ENCODE measurements at regions not wholly inside any gene's neighbourhood (a gene's known extent, or its start where the extent isn't known, plus 50 kb on each side); places are given as distances from the start of the nearest gene placed in this dataset.

DNA sequence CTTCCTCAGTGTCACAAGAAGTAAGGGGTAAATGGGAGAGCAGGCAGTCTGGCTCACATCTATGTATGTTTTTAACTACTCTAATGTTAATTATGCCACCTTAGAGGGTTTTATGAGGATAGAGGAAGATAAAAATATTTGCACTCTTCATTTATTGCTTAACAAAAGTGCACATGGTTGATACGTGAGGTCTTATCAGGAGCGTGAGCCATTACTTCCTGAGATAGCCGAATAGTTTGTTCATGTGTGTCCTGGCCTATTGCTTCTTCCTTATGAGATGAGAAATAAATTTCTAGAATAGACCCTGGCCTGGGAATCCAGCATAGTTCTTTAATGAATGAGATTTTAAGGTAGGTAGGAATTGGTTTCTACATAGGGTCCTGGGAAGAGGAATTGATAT lies 471.1 kb upstream of the B3GALT2 start:
- Histone ChIP-seq H2AFZ (ENCODE audit: low read length) (no peak overlapping the region), H3K27ac (ENCODE audit: low read depth, low read length, poor library complexity, severe bottlenecking) (no peak overlapping the region), H3K9me3 (ENCODE audit: low read length) (no peaks in the 10 kb centered on the region), H3K4me2 (ENCODE audit: low read length) (no peak overlapping the region), H3K36me3 (ENCODE audit: insufficient read depth, low read length) (no peaks in the 10 kb centered on the region), H3K4me1 (ENCODE audit: insufficient read depth, low read length, poor library complexity, severe bottlenecking) (no peaks in the 10 kb centered on the region), H3K4me3 (ENCODE audit: low read depth, low read length, poor library complexity, severe bottlenecking) (no peak overlapping the region), H3K79me2 (ENCODE audit: insufficient read depth, low read depth, low read length) (no peaks in the 10 kb centered on the region), H4K20me1 (ENCODE audit: insufficient read depth, low read length) (no peaks in the 10 kb centered on the region), H3K9me2 (ENCODE audit: insufficient read depth, low read length) (no peaks in the 10 kb centered on the region)
- intact Hi-C loops (cut with micrococcal nuclease; ENCODE audit: unreplicated experiment): no loop called here
- no TSS peak for BruUV-seq (replicated peaks)
- TF ChIP-seq, protein P1, sequence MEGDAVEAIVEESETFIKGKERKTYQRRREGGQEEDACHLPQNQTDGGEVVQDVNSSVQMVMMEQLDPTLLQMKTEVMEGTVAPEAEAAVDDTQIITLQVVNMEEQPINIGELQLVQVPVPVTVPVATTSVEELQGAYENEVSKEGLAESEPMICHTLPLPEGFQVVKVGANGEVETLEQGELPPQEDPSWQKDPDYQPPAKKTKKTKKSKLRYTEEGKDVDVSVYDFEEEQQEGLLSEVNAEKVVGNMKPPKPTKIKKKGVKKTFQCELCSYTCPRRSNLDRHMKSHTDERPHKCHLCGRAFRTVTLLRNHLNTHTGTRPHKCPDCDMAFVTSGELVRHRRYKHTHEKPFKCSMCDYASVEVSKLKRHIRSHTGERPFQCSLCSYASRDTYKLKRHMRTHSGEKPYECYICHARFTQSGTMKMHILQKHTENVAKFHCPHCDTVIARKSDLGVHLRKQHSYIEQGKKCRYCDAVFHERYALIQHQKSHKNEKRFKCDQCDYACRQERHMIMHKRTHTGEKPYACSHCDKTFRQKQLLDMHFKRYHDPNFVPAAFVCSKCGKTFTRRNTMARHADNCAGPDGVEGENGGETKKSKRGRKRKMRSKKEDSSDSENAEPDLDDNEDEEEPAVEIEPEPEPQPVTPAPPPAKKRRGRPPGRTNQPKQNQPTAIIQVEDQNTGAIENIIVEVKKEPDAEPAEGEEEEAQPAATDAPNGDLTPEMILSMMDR (conservative IDR thresholded peaks at IDR 0.05; ENCODE audit: low read length): no peak
- no peak for TF ChIP-seq EZH2phosphoT487 (IDR thresholded peaks at IDR 0.05; ENCODE audit: borderline replicate concordance, low read depth, low read length)
- POLR2A ChIA-PET: interaction anchor here (0.9 to 1.3 kb wide), 2 partner anchors 36 to 178 kb away, joined by 3 to 4 read pairs; no protein-coding TSS in a partner anchor
- DNase-seq (ENCODE audit: low spot score): no peak
- CTCF ChIA-PET (ENCODE audit: unreplicated experiment): no interaction called here

DNA sequence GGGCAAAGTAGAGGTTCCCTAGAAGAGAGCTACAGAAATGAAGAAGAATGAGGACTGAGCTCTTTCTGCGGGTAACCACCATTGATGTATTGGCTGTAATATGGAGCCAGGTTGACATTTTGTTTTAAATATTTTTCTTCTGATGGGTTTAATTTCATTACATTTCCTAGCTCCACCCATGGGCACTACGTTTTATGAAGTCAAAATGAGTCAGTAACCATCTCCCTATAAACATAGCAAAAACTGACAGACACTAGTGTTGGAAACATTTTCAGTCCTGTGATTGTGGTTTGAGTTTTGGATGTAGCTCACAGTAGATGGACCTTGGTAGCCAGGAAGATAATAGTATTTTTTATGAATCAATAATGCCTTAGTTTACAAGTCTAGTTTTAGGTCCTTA lies 470.4 kb upstream of the B3GALT2 start:
- Histone ChIP-seq H3K9me2 (ENCODE audit: insufficient read depth, low read length) (no peaks in the 10 kb centered on the region), H3K79me2 (ENCODE audit: insufficient read depth, low read depth, low read length) (no peaks in the 10 kb centered on the region), H3K4me3 (ENCODE audit: low read depth, low read length, poor library complexity, severe bottlenecking) (no peak overlapping the region), H4K20me1 (ENCODE audit: insufficient read depth, low read length) (no peaks in the 10 kb centered on the region), H3K27ac (ENCODE audit: low read depth, low read length, poor library complexity, severe bottlenecking) (no peak overlapping the region), H3K36me3 (ENCODE audit: insufficient read depth, low read length) (no peaks in the 10 kb centered on the region), H3K9me3 (ENCODE audit: low read length) (no peaks in the 10 kb centered on the region), H3K4me2 (ENCODE audit: low read length) (no peak overlapping the region), H2AFZ (ENCODE audit: low read length) (no peak overlapping the region), H3K4me1 (ENCODE audit: insufficient read depth, low read length, poor library complexity, severe bottlenecking) (no peaks in the 10 kb centered on the region)
- ChIA-PET CTCF (ENCODE audit: unreplicated experiment) (no interaction called here), POLR2A (interaction anchor here (0.9 to 1.3 kb wide), 2 partner anchors 35 to 178 kb away, joined by 3 to 4 read pairs; no protein-coding TSS in a partner anchor)
- intact Hi-C loops (cut with micrococcal nuclease; ENCODE audit: unreplicated experiment): no loop called here
- no peak for DNase-seq (ENCODE audit: low spot score)
- BruUV-seq (replicated peaks): no TSS peak
- TF ChIP-seq EZH2phosphoT487 (IDR thresholded peaks at IDR 0.05; ENCODE audit: borderline replicate concordance, low read depth, low read length): no peak
- TF ChIP-seq, protein P1 (conservative IDR thresholded peaks at IDR 0.05; ENCODE audit: low read length): no peak

DNA sequence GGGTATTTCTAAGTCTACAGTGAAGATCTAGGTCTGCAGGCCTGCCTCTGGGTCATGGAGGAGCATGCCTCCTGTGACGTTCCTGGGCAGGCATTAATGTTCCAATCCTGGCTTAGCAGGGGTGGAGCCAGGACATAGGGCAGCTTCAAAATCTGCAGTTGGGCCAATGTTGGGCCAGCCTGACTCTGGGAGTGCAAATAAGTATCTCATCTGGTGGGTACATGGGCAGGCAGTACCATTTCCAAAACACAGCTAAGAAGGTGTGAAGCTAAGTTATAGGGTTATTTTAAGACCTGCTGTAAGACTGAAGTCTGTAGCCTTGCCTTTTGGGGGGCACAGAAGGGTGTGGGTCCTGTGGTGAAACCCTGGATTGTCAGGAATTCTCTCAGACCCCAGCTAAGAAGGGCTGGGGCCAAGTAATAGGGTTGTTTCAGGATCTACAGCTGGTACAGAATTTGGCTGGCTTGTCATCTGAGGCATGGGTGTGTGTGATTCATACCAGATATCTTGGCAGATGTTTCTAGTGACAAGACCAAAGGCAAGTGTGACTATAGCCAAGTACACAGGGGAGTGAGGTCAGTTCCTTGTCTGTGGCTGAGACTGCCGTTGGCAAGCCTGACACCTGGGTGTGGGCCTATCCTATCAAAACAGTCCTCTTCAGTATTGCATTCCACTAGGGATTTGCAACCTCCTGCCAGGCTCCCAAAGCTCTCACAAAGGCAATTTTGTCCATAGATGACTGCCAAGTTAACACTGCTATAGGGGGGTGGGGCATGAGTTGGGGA lies 468.7 kb upstream of the B3GALT2 start:
- H3K9me2 ChIP-seq (ENCODE audit: insufficient read depth, low read length): no peaks in the 10 kb centered on the region
- CTCF ChIA-PET (ENCODE audit: unreplicated experiment): no interaction called here

More for the DNA sequence above, 468.7 kb upstream of the B3GALT2 start:
- Histone ChIP-seq H2AFZ (ENCODE audit: low read length) (no peak overlapping the region), H3K79me2 (ENCODE audit: insufficient read depth, low read depth, low read length) (no peaks in the 10 kb centered on the region), H4K20me1 (ENCODE audit: insufficient read depth, low read length) (no peaks in the 10 kb centered on the region), H3K36me3 (ENCODE audit: insufficient read depth, low read length) (no peaks in the 10 kb centered on the region), H3K9me3 (ENCODE audit: low read length) (no peaks in the 10 kb centered on the region), H3K4me2 (ENCODE audit: low read length) (no peak overlapping the region), H3K4me1 (ENCODE audit: insufficient read depth, low read length, poor library complexity, severe bottlenecking) (no peaks in the 10 kb centered on the region), H3K4me3 (ENCODE audit: low read depth, low read length, poor library complexity, severe bottlenecking) (no peak overlapping the region), H3K27ac (ENCODE audit: low read depth, low read length, poor library complexity, severe bottlenecking) (no peak overlapping the region)
- intact Hi-C loops (cut with micrococcal nuclease; ENCODE audit: unreplicated experiment): no loop called here
- DNase-seq (ENCODE audit: low spot score): no peak
- POLR2A ChIA-PET: interaction anchor here (1.8 kb wide), 1 partner anchor 13 kb away, joined by 5 read pairs; no protein-coding TSS in a partner anchor
- TF ChIP-seq EZH2phosphoT487 (IDR thresholded peaks at IDR 0.05; ENCODE audit: borderline replicate concordance, low read depth, low read length): no peak
- TF ChIP-seq, protein P1 (conservative IDR thresholded peaks at IDR 0.05; ENCODE audit: low read length): no peak
- BruUV-seq (replicated peaks): no TSS peak
